Thoracic aorta (tissue), 2 donors: ENCODE measurements at regions not wholly inside any gene's neighbourhood (a gene's known extent, or its start where the extent isn't known, plus 50 kb on each side); places are given as distances from the start of the nearest gene placed in this dataset.

Experiments used
- ATAC-seq: fragments of 150-250 bp; one replicate; pipeline ENCODE4 v1.8.0; 2017; ENCODE audit warnings: low read depth; ENCODE audit not compliant: insufficient number of reproducible peaks, low FRiP score
- DNase-seq: peaks from one replicate; pipeline ENCODE4 v3.0.0-alpha.2; 2020; ENCODE audit warnings: low spot score
- H3K27ac ChIP-seq, 2 donors: fragments of 200-600 bp; sonication (generic); 1 replicate in 1 of 2; 2 replicates in 1 of 2; pipeline ENCODE4 v1.5.1; 2016; ENCODE audit warnings: mild to moderate bottlenecking in 2 of 2, moderate library complexity in 2 of 2
- H3K27me3 ChIP-seq: fragments of 200-600 bp; sonication (generic); replicated peaks from 2 replicates; pipeline ENCODE4 v1.6.0; 2016; ENCODE audit warnings: mild to moderate bottlenecking; ENCODE audit not compliant: insufficient read depth
- H3K36me3 ChIP-seq: fragments of 200-600 bp; sonication (generic); one replicate; pipeline ENCODE4 v1.5.1; 2016
- H3K4me1 ChIP-seq, 2 donors: fragments of 200-600 bp; sonication (generic); 1 replicate in 1 of 2; 2 replicates in 1 of 2; pipeline versions ENCODE4 v1.5.1 to v1.6.0; 2016; ENCODE audit warnings: low read depth in 2 of 2, mild to moderate bottlenecking in 1 of 2; ENCODE audit not compliant: control insufficient read depth in 1 of 2
- H3K4me3 ChIP-seq: fragments of 200-600 bp; sonication (generic); 2 replicates; pipeline ENCODE4 v1.5.1; 2016; ENCODE audit warnings: mild to moderate bottlenecking
- H3K9me3 ChIP-seq: fragments of 200-600 bp; sonication (generic); 2 replicates; pipeline ENCODE4 v1.5.1; 2016
- CTCF ChIP-seq: fragments of 200-600 bp; sonication (generic); IDR thresholded peaks from one replicate; pipeline ENCODE4 v1.5.1; 2019; ENCODE audit warnings: antibody characterized with exemption

GRCh38 chr4:23365871-23366556 lies 523.8 kb downstream of the PPARGC1A start:
- Histone ChIP-seq H3K9me3 (no peaks in the 10 kb centered on the region), H3K4me1 (no peaks in the 10 kb centered on the region), H3K27me3 (no peaks in the 10 kb centered on the region), H3K36me3 (no peaks in the 10 kb centered on the region), H3K4me3 (no peak overlapping the region), H3K27ac (no peak overlapping the region)
- ATAC-seq (no peak), DNase-seq (no peak)
- no peak for TF ChIP-seq CTCF

GRCh38 chr4:23365086-23365485 lies 524.8 kb downstream of the PPARGC1A start:
- H3K36me3 ChIP-seq, result no peaks in the 10 kb centered on the region
- H3K9me3 ChIP-seq, result no peaks in the 10 kb centered on the region
- no peak overlapping the region for H3K4me3 ChIP-seq
- no peaks in the 10 kb centered on the region for H3K27me3 ChIP-seq
- ATAC-seq (no peak), DNase-seq (no peak)
- TF ChIP-seq CTCF, result no peak
- H3K4me1 ChIP-seq, result no peaks in the 10 kb centered on the region
- H3K27ac ChIP-seq, result no peak overlapping the region

GRCh38 chr4:23364167-23364566 lies 525.7 kb downstream of the PPARGC1A start:
- Histone ChIP-seq H3K9me3 (no peaks in the 10 kb centered on the region), H3K36me3 (no peaks in the 10 kb centered on the region), H3K27ac (no peak overlapping the region), H3K4me3 (no peak overlapping the region), H3K27me3 (no peaks in the 10 kb centered on the region), H3K4me1 (no peaks in the 10 kb centered on the region)
- ATAC-seq, result no peak
- no peak for TF ChIP-seq CTCF
- DNase-seq, result no peak

DNA sequence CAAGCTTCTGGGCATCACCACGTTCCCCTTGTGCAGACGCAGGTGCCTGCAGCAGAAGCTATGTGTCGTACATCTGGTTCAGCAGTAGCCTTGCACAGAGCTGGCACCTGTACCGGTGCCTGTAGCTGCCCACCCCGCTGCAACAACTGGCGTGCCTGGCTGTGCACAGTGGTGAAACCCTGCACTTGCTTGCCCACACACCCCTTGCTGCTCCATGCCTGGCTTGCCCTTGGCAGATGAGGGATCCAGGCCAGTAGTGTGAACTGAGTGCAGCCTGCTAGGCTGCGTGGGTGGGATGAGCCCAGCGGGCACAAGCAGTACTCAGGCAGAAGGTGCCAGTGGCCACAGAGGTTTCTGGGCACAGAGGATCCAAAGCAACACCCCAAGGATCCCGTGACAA lies 528.4 kb downstream of the PPARGC1A start:
- Histone ChIP-seq H3K4me3 (no peak overlapping the region), H3K4me1 (no peaks in the 10 kb centered on the region), H3K27ac (no peak overlapping the region), H3K27me3 (no peaks in the 10 kb centered on the region), H3K9me3 (no peaks in the 10 kb centered on the region), H3K36me3 (no peaks in the 10 kb centered on the region)
- DNase-seq (no peak), ATAC-seq (no peak)
- TF ChIP-seq CTCF, result no peak

DNA sequence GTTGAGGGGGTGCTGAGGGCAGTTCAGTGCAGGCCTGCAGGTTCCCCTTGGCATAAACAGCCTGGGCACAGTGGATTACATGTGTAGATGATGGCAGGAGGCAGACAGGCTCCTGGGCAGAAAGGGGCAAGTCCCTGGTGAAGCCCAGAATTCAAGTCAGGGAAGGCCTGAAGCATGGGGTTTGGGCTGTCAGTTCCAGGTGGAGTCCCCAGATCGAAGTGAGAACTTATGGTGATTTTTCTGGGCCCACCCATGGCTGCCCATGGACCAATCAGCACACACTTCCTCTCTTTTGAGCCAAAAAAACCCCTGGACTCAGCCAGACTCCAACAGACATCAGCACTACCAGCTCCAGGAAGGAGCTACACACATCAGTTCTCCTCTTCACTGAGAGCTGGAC lies 529.1 kb downstream of the PPARGC1A start:
- Histone ChIP-seq H3K4me3 (no peak overlapping the region), H3K9me3 (no peaks in the 10 kb centered on the region), H3K4me1 (no peaks in the 10 kb centered on the region), H3K36me3 (no peaks in the 10 kb centered on the region), H3K27ac (no peak overlapping the region), H3K27me3 (no peaks in the 10 kb centered on the region)
- DNase-seq (no peak), ATAC-seq (no peak)
- no peak for TF ChIP-seq CTCF
